Vagina (tissue), 2 donors: ENCODE measurements at regions not wholly inside any gene's neighbourhood (a gene's known extent, or its start where the extent isn't known, plus 50 kb on each side); places are given as distances from the start of the nearest gene placed in this dataset.

Experiments used
- DNase-seq, 2 donors: peaks; one replicate each; pipeline ENCODE4 v3.0.0-alpha.2; 2017; ENCODE audit errors: extremely low spot score in 2 of 2
- H3K27ac ChIP-seq: fragments of 200-600 bp; sonication (generic); one replicate; pipeline ENCODE4 v1.5.1; 2019
- H3K27me3 ChIP-seq: fragments of 200-600 bp; sonication (generic); one replicate; pipeline ENCODE4 v1.5.1; 2019
- H3K36me3 ChIP-seq, 2 donors: fragments of 200-600 bp; sonication (generic); one replicate each; pipeline ENCODE4 v1.5.1; 2017 to 2019
- H3K4me1 ChIP-seq: fragments of 200-600 bp; sonication (generic); one replicate; pipeline ENCODE4 v1.5.1; 2019
- H3K4me3 ChIP-seq, 2 donors: fragments of 200-600 bp; sonication (generic); 1 replicate in 1 of 2; 2 replicates in 1 of 2; pipeline ENCODE4 v1.5.1; 2016 to 2019
- H3K9me3 ChIP-seq: fragments of 200-600 bp; sonication (generic); one replicate; pipeline ENCODE4 v1.5.1; 2019
- POLR2A ChIP-seq, 2 donors: fragments of 450-650 bp; IDR thresholded peaks; one replicate each; pipeline ENCODE4 v1.6.1; 2017; ENCODE audit warnings: antibody characterized with exemption in 2 of 2, mild to moderate bottlenecking in 2 of 2, moderate library complexity in 2 of 2
- POLR2AphosphoS5 ChIP-seq, 2 donors: sonication (generic); formaldehyde crosslinking; IDR thresholded peaks; one replicate each; pipeline ENCODE4 v1.9.0; 2017; ENCODE audit warnings: antibody characterized with exemption in 2 of 2, mild to moderate bottlenecking in 2 of 2, low read depth in 1 of 2; ENCODE audit not compliant: insufficient read depth in 1 of 2
- intact Hi-C: fragments of 100-400 bp; cut with DNase I; formaldehyde crosslinking; loops from one replicate; pipeline ENCODE4 v1.15.1; 2023
- TF ChIP-seq, protein P1 (sequence below), 3 experiments: fragments of 450-650 bp in 2 of 3; fragments of 200-600 bp in 1 of 3; sonication (generic) in 1 of 3; IDR thresholded peaks; one replicate each; pipeline ENCODE4 v1.5.1; 2017 to 2019; ENCODE audit warnings: antibody characterized with exemption in 3 of 3, mild to moderate bottlenecking in 2 of 3, moderate library complexity in 2 of 3

DNA sequence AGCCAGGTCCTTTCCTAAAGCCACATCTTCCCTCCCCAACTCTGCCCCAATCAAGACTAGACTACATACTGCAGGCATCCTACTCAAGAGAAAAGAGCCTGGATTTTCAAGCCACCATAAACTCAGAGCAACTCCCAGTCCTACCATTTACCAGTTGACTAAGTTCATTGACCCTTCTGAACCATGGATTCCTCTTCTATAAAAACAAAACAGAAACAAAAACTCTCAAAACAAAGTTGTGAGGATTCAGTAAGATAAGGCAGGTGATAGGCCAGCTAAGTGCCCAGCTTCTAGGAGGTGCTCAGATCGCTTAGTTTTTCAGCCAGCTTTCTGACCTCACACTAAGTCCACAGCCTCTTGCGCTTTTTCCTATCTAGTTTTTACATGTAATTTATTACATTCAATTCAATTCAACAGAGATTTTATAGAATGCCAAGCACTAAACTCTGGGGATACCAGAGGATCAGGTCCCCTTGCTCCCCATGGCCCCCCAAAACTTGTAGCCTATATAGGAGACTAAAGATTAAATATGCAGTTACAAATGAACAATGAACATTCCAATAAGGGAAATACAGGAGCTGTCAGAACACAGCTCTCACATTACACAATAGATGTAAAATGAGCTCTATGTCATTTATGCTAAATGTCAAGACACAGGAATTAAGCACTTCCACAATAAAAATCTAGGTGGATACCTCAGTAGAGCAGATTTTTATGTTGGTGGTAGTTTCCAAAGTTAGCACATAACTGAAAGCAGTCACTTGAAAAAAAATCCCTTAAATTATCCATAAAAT is 104.5 kb upstream of the EGLN3 start:
- intact Hi-C loops, result no loop called here
- H3K4me3 ChIP-seq, result no peak overlapping the region
- no peak for DNase-seq
- no peaks in the 10 kb centered on the region for H3K36me3 ChIP-seq
- TF ChIP-seq POLR2AphosphoS5 (IDR thresholded peaks at IDR 0.05; ENCODE audit: insufficient read depth in 1 of 2, low read depth in 1 of 2), result no peak
- TF ChIP-seq, protein P1, sequence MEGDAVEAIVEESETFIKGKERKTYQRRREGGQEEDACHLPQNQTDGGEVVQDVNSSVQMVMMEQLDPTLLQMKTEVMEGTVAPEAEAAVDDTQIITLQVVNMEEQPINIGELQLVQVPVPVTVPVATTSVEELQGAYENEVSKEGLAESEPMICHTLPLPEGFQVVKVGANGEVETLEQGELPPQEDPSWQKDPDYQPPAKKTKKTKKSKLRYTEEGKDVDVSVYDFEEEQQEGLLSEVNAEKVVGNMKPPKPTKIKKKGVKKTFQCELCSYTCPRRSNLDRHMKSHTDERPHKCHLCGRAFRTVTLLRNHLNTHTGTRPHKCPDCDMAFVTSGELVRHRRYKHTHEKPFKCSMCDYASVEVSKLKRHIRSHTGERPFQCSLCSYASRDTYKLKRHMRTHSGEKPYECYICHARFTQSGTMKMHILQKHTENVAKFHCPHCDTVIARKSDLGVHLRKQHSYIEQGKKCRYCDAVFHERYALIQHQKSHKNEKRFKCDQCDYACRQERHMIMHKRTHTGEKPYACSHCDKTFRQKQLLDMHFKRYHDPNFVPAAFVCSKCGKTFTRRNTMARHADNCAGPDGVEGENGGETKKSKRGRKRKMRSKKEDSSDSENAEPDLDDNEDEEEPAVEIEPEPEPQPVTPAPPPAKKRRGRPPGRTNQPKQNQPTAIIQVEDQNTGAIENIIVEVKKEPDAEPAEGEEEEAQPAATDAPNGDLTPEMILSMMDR (IDR thresholded peaks at IDR 0.05), result no peak
- no peak for TF ChIP-seq POLR2A (IDR thresholded peaks at IDR 0.05)
- H3K9me3 ChIP-seq, result no peaks in the 10 kb centered on the region
- no peak overlapping the region for H3K27ac ChIP-seq
- no peaks in the 10 kb centered on the region for H3K27me3 ChIP-seq
- peaks cover 6% of the 10 kb centered on the region for H3K4me1 ChIP-seq

DNA sequence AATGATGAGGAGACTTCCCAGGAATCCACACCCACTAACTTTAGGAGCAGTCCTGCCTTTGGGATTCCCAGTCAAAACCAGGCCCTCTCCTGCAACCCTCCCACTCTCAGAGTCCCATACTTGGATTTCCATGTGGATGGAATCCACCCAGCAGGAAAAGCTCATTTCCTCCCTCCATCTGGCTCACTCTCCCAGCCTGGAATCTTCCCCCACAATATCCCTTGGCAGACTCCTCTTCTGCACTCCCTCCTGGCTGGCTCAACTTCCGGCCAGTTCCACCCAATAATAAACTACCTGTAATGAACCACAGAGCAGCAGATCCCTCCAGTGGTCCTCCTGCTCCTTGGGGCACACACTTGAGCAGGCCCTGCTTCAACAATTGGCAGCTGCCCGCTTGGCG is 102.8 kb upstream of the EGLN3 start:
- no peak overlapping the region for H3K27ac ChIP-seq
- no peak for DNase-seq
- H3K4me1 ChIP-seq, result no peaks in the 10 kb centered on the region
- TF ChIP-seq, protein P1 (IDR thresholded peaks at IDR 0.05), result no peak
- TF ChIP-seq POLR2AphosphoS5 (IDR thresholded peaks at IDR 0.05; ENCODE audit: insufficient read depth in 1 of 2, low read depth in 1 of 2), result peak in 1 of 2 donors; percentile 18
- no peak for TF ChIP-seq POLR2A (IDR thresholded peaks at IDR 0.05)
- H3K4me3 ChIP-seq, result no peak overlapping the region
- no peaks in the 10 kb centered on the region for H3K27me3 ChIP-seq
- no peaks in the 10 kb centered on the region for H3K9me3 ChIP-seq
- intact Hi-C loops, result no loop called here
- no peaks in the 10 kb centered on the region for H3K36me3 ChIP-seq

DNA sequence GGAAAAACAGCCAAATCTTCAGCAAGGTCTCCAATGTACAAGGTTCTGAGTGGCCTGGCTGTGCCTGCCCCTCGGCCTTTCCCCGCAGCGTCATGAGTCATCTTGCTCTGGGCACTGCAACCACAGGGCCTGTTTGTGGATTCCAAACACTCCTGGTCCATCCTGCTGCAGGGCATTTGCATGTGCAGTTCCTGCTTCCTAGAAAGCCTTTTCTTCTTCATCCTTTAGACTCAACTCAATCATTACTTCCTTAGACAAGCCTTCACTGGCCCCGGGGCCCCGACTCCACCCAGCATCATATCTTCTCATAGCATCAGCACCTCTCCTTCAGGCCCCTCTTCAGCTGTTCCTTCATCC is 101.8 kb upstream of the EGLN3 start:
- Histone ChIP-seq H3K9me3 (no peaks in the 10 kb centered on the region), H3K27ac (no peak overlapping the region), H3K27me3 (no peaks in the 10 kb centered on the region), H3K36me3 (no peaks in the 10 kb centered on the region), H3K4me1 (no peaks in the 10 kb centered on the region), H3K4me3 (no peak overlapping the region)
- intact Hi-C loops, result no loop called here
- no peak for TF ChIP-seq POLR2AphosphoS5 (IDR thresholded peaks at IDR 0.05; ENCODE audit: insufficient read depth in 1 of 2, low read depth in 1 of 2)
- TF ChIP-seq, protein P1 (IDR thresholded peaks at IDR 0.05), result no peak
- TF ChIP-seq POLR2A (IDR thresholded peaks at IDR 0.05), result no peak
- DNase-seq, result no peak

DNA sequence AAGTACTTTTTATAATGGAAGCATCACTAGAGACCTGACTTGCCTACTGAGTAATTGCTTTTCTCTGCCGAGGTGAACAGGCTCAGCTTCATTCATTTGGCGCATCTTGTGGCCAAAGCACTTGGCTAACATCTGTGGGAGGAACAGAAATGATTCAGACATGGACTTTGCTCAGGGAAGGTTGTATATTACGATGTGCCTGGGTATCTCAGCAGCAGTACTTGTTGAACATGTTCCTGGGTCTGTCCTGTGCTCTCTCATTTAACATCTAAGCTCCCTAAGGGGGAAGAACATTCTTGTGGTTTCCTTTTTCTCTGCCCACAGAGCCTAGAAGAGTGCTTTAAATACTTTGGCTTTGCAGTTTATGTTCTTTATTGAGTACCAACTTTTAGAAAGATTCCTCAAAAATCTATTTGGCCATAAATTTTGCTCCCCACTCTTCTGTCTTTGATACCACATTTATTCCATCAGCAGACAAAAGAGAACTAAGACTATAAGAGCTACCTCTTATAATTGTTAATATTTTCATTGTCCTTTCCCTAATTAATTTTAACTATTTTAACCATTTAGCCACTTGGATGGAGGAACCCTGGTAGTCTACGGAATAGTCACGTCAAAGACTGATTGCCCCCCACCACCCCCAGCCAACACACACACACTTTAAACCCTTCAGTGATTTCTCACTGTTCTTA is 101.2 kb upstream of the EGLN3 start:
- DNase-seq, result no peak
- Histone ChIP-seq H3K4me1 (no peaks in the 10 kb centered on the region), H3K27me3 (no peaks in the 10 kb centered on the region), H3K4me3 (no peak overlapping the region), H3K27ac (no peak overlapping the region), H3K36me3 (no peaks in the 10 kb centered on the region), H3K9me3 (no peaks in the 10 kb centered on the region)
- intact Hi-C loops, result no loop called here
- no peak for TF ChIP-seq POLR2A (IDR thresholded peaks at IDR 0.05)
- TF ChIP-seq POLR2AphosphoS5 (IDR thresholded peaks at IDR 0.05; ENCODE audit: insufficient read depth in 1 of 2, low read depth in 1 of 2), result peak in 1 of 2 donors; percentile 30

DNA sequence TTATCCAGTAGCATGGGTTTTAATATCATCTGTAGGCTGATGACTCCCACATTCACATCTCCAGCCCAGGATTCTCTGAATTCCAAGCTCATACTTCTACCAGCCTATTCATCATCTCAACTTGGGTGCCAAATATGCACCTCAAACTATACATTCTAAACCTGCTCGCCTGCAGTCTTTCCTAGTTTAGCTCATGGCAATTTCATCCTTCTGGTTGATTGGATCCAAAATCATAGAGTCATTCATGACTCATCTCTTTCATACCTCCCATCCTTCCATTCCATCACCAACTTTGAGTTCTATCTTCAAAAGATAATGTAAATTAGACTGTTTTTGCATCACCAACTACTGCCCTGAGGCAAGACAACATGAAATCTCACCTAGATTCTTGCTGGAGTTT is 99.7 kb upstream of the EGLN3 start:
- TF ChIP-seq POLR2AphosphoS5 (IDR thresholded peaks at IDR 0.05; ENCODE audit: insufficient read depth in 1 of 2, low read depth in 1 of 2) (no peak), POLR2A (IDR thresholded peaks at IDR 0.05) (no peak)
- TF ChIP-seq, protein P1 (IDR thresholded peaks at IDR 0.05), result no peak
- no peaks in the 10 kb centered on the region for H3K27me3 ChIP-seq
- no peaks in the 10 kb centered on the region for H3K36me3 ChIP-seq
- no peak overlapping the region for H3K27ac ChIP-seq
- no peak overlapping the region for H3K4me3 ChIP-seq
- H3K4me1 ChIP-seq, result no peaks in the 10 kb centered on the region
- DNase-seq, result no peak
- intact Hi-C loops, result no loop called here
- no peaks in the 10 kb centered on the region for H3K9me3 ChIP-seq
